Bronchial epithelial cell (primary cell): ENCODE measurements at regions not wholly inside any gene's neighbourhood (a gene's known extent, or its start where the extent isn't known, plus 50 kb on each side); places are given as distances from the start of the nearest gene placed in this dataset.

ENCODE experiments used
- DNase-seq: peaks from one replicate; pipeline ENCODE4 v3.0.0-alpha.2; 2010; ENCODE audit warnings: low read depth
- FAIRE-seq: peaks from 2 replicates; lab custom pipeline; 2011; peaks lifted over from hg19 to GRCh38; lab: Jason Lieb, UNC
- H3K27me3 ChIP-seq: 2 replicates; pipeline ENCODE4 v1.5.1; 2011; ENCODE audit warnings: low read length; ENCODE audit not compliant: control insufficient read depth, insufficient read depth
- H3K36me3 ChIP-seq: 2 replicates; pipeline ENCODE4 v1.5.1; 2011; ENCODE audit warnings: low read length; ENCODE audit not compliant: control insufficient read depth, insufficient read depth
- H3K4me3 ChIP-seq: 2 replicates; pipeline ENCODE4 v1.5.1; 2011; ENCODE audit warnings: mild to moderate bottlenecking, low read depth, low read length, control low read depth
- CTCF ChIP-seq: IDR thresholded peaks from 2 replicates; pipeline ENCODE4 v1.5.1; 2011; ENCODE audit warnings: mild to moderate bottlenecking, moderate library complexity, low read length, control low read depth, inconsistent platforms; ENCODE audit not compliant: insufficient read depth, severe bottlenecking

- DNase-seq (no peak), FAIRE-seq (no peak)
- no peak for TF ChIP-seq CTCF
- H3K36me3 ChIP-seq: no peaks in the 10 kb centered on the region
- H3K27me3 ChIP-seq: no peaks in the 10 kb centered on the region
- no peak overlapping the region for H3K4me3 ChIP-seq
Observed at GRCh38 chr7:25933921-25934320, 218.1 kb upstream of the NFE2L3 start.

GRCh38 chr7:25940086-25940906 lies 211.7 kb upstream of the NFE2L3 start:
- H3K4me3 ChIP-seq: peak overlapping the region; percentile 21
- no peaks in the 10 kb centered on the region for H3K36me3 ChIP-seq
- H3K27me3 ChIP-seq: no peaks in the 10 kb centered on the region
- DNase-seq (peak; percentile 76), FAIRE-seq (peak; percentile 68)
- TF ChIP-seq CTCF: no peak

DNA sequence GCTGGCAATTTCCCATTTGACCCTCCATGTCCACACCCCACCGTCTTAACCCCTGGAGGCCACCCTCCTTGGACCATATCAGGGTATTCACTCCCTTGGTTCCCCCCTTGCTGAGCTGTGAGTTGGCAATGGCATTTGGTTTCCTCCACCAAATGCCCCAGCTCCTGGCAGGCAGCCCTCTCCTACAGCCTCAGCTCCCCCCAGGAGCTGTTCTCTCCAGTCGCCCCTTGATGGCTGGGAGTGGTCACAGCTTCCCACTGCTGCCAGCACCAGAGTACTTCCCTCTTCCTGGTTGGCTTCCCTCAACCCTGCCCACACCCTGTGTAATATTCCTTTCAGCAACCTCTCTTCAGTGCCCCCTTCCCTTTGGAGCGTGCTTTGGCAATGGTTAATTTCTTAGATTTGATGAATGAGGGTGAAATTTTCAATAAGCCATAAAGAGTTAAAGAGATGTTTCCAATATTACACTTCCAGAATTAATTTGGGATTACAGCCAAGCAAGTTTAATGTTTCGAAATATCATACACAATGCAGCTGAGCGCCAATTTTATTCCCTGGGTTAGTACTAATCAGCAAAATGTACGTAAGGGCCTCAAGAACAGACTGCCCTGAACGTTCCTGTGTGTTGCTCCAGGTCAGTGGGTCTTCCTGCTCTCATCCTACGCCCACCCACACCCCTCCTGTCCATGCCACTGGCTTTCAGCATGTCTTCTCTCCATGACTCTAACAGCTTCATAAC lies 207.1 kb upstream of the NFE2L3 start:
- H3K36me3 ChIP-seq: no peaks in the 10 kb centered on the region
- H3K27me3 ChIP-seq: no peaks in the 10 kb centered on the region
- no peak for TF ChIP-seq CTCF
- H3K4me3 ChIP-seq: no peak overlapping the region
- FAIRE-seq (peak; percentile 58), DNase-seq (no peak)

GRCh38 chr7:25945608-25946007 lies 206.4 kb upstream of the NFE2L3 start:
- FAIRE-seq (no peak), DNase-seq (peak; percentile 54)
- no peak for TF ChIP-seq CTCF
- Histone ChIP-seq H3K4me3 (no peak overlapping the region), H3K27me3 (no peaks in the 10 kb centered on the region), H3K36me3 (no peaks in the 10 kb centered on the region)

DNA sequence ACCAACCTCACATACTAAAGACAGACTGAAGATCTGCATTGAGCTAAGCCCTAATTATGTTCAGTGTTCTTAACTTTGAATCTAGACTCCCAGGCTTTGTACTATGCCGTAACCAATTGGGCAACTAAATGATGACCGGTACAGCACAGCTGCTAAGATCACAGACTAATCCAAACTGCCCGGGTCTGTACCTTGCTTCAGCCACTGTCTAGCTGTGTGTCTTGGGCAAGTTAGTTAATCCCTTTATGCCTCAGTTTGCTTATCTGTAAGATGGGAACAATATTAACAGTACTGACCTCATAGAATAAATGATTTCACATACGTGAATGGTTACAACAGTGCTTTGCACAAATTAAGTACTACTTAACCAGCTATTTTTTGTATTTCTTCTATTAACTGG lies 205.8 kb upstream of the NFE2L3 start:
- no peak for TF ChIP-seq CTCF
- FAIRE-seq (no peak), DNase-seq (no peak)
- Histone ChIP-seq H3K27me3 (no peaks in the 10 kb centered on the region), H3K36me3 (no peaks in the 10 kb centered on the region), H3K4me3 (no peak overlapping the region)
